ENCODE measurements at regions not wholly inside any gene's neighbourhood (a gene's known extent, or its start where the extent isn't known, plus 50 kb on each side); places are given as distances from the start of the nearest gene placed in this dataset.

- no peak for TF ChIP-seq JUND (IDR thresholded peaks at IDR 0.05)
- no peak for TF ChIP-seq CTCF (IDR thresholded peaks at IDR 0.05 in 2 of 3, conservative IDR thresholded peaks at IDR 0.05 in 1 of 3; ENCODE audit: borderline replicate concordance in 1 of 3, insufficient read depth in 1 of 3, low read depth in 2 of 3, low read length in 2 of 3)
- no peak for TF ChIP-seq EZH2 (IDR thresholded peaks at IDR 0.05)
- no peak for TF ChIP-seq POLR2AphosphoS5 (IDR thresholded peaks at IDR 0.05; ENCODE audit: low read depth, low read length)
- TF ChIP-seq FOSL1 (IDR thresholded peaks at IDR 0.05; ENCODE audit: low read depth): no peak
- no peak for TF ChIP-seq YY1 (IDR thresholded peaks at IDR 0.05; ENCODE audit: extremely low read depth, insufficient replicate concordance, low read depth, low read length)
Measured at GRCh38 chr9:28938981-28939380, 1365.7 kb upstream of the C9orf72 start.
